DOHH2 (cell line): ENCODE measurements at regions not wholly inside any gene's neighbourhood (a gene's known extent, or its start where the extent isn't known, plus 50 kb on each side); places are given as distances from the start of the nearest gene placed in this dataset.

Experiments used
- EZH2phosphoT487 ChIP-seq: fragments of 200-600 bp; sonication (generic); IDR thresholded peaks from 2 replicates; pipeline ENCODE4 v1.6.1; 2017; ENCODE audit warnings: borderline replicate concordance, mild to moderate bottlenecking, antibody characterized with exemption, low read length, moderate library complexity, mixed read lengths
- TF ChIP-seq, protein P1 (sequence below): fragments of 200-600 bp; sonication (generic); IDR thresholded peaks from one replicate; pipeline ENCODE4 v1.5.1; 2014; ENCODE audit warnings: antibody characterized with exemption, mild to moderate bottlenecking, low read depth, low read length; ENCODE audit not compliant: poor library complexity, severe bottlenecking

DNA sequence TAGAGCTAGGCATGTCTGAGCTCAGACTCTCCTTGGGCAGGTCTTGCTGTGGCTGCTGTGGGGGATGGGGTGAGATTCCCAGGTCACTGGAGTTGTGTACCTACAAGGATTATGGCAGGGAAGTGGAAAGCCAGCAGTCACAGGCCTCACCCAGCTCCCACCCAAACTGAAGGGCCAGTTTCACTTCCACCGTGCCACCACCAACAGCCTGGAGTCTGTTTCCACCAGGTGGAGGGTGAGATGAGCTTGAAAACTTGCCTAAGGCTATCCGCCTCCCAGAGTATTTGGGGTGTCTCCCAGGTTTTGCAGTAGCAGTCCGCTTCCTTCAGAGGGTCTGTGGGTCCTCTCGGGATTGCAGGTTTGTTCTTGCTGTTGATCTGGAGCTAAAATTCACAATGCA is 327.7 kb downstream of the PTPRC start:
- TF ChIP-seq, protein P1, sequence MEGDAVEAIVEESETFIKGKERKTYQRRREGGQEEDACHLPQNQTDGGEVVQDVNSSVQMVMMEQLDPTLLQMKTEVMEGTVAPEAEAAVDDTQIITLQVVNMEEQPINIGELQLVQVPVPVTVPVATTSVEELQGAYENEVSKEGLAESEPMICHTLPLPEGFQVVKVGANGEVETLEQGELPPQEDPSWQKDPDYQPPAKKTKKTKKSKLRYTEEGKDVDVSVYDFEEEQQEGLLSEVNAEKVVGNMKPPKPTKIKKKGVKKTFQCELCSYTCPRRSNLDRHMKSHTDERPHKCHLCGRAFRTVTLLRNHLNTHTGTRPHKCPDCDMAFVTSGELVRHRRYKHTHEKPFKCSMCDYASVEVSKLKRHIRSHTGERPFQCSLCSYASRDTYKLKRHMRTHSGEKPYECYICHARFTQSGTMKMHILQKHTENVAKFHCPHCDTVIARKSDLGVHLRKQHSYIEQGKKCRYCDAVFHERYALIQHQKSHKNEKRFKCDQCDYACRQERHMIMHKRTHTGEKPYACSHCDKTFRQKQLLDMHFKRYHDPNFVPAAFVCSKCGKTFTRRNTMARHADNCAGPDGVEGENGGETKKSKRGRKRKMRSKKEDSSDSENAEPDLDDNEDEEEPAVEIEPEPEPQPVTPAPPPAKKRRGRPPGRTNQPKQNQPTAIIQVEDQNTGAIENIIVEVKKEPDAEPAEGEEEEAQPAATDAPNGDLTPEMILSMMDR: no peak
- no peak for TF ChIP-seq EZH2phosphoT487
